Esophagus squamous epithelium (tissue), 4 donors: ENCODE measurements at regions not wholly inside any gene's neighbourhood (a gene's known extent, or its start where the extent isn't known, plus 50 kb on each side); places are given as distances from the start of the nearest gene placed in this dataset.

Source experiments
- CTCF ChIP-seq, 6 experiments: fragments of 450-650 bp in 4 of 6; fragments of 200-600 bp in 2 of 6; sonication (generic) in 2 of 6; IDR thresholded peaks; one replicate each; pipeline ENCODE4 v1.5.1; 2016 to 2019; ENCODE audit warnings: antibody characterized with exemption in 6 of 6, mild to moderate bottlenecking in 4 of 6, moderate library complexity in 4 of 6
- POLR2A ChIP-seq, 4 donors: fragments of 450-650 bp; IDR thresholded peaks; one replicate each; pipeline ENCODE4 v1.6.1; 2017; ENCODE audit warnings: antibody characterized with exemption in 4 of 4, mild to moderate bottlenecking in 4 of 4, moderate library complexity in 3 of 4

DNA sequence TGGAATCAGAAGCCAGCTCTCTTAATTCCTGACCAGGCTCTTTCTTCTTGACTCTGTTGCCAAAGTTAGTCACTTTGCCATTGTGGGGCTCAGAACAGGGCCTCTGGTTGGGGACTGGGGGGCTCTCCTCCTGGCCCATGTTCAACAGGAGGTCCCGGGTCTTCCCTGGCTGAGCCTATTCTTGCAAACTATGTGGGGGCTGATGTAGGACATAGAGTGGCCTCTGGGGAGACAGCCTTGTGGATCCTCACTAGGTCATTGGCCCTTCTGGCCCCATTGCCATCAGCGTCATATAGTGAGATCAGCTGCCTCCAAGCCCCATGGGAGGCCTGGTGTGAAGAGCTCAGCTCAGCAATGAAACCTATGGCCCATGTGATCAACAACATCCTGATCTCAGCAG, 77.6 kb upstream of the LEP start:
- no peak for TF ChIP-seq POLR2A (IDR thresholded peaks at IDR 0.05)
- TF ChIP-seq CTCF (IDR thresholded peaks at IDR 0.05): no peak
